B cell (primary cell): ENCODE measurements at regions not wholly inside any gene's neighbourhood (a gene's known extent, or its start where the extent isn't known, plus 50 kb on each side); places are given as distances from the start of the nearest gene placed in this dataset.

Experiments used
- CTCF ChIP-seq: fragments of 200-600 bp; IDR thresholded peaks from one replicate; pipeline ENCODE4 v1.8.0; 2022; ENCODE audit warnings: antibody characterized with exemption, mild to moderate bottlenecking
- EZH2 ChIP-seq: IDR thresholded peaks from 2 replicates; pipeline ENCODE4 v1.6.1; 2012; ENCODE audit warnings: borderline replicate concordance, low read depth, mild to moderate bottlenecking, moderate library complexity, low read length; ENCODE audit not compliant: insufficient read depth, poor library complexity, severe bottlenecking

GRCh38 chr14:101634202-101634849, 73.0 kb downstream of the DIO3 start:
- TF ChIP-seq CTCF (no peak), EZH2 (no peak)
